SK-N-SH treated with all-trans-retinoic acid at 6 μM for 48 hours (cell line): ENCODE measurements at regions not wholly inside any gene's neighbourhood (a gene's known extent, or its start where the extent isn't known, plus 50 kb on each side); places are given as distances from the start of the nearest gene placed in this dataset.

Experiments used
- ATAC-seq: fragments of 200-7000 bp; cut with Tn5 transposase; 3 replicates; pipeline ENCODE4 v1.9.1; 2020; ENCODE audit warnings: mild to moderate bottlenecking, moderate library complexity
- ARNTL ChIP-seq: fragments of 450-650 bp; formaldehyde crosslinking; IDR thresholded peaks from 2 replicates; pipeline ENCODE4 v1.5.0; 2020; ENCODE audit warnings: low read depth, mild to moderate bottlenecking, moderate library complexity, borderline replicate concordance
- BACH2 ChIP-seq: fragments of 250-450 bp; sonication (Bioruptor Pico); IDR thresholded peaks from 2 replicates; pipeline ENCODE4 v1.9.0; 2021; ENCODE audit warnings: mild to moderate bottlenecking, borderline replicate concordance
- CSDC2 ChIP-seq: fragments of 250-450 bp; sonication (Bioruptor Pico); IDR thresholded peaks from 2 replicates; pipeline ENCODE4 v1.5.0; 2020; ENCODE audit warnings: mild to moderate bottlenecking, moderate library complexity
- CSRNP3 ChIP-seq: fragments of 250-450 bp; sonication (Bioruptor Pico); IDR thresholded peaks from 2 replicates; pipeline ENCODE4 v1.5.1; 2021; ENCODE audit warnings: mild to moderate bottlenecking, moderate library complexity
- ESRRG ChIP-seq: fragments of 250-450 bp; sonication (Bioruptor Pico); IDR thresholded peaks from 2 replicates; pipeline ENCODE4 v1.6.1; 2021; ENCODE audit warnings: mild to moderate bottlenecking
- GLIS3 ChIP-seq: fragments of 250-450 bp; sonication (Bioruptor Pico); IDR thresholded peaks from 2 replicates; pipeline ENCODE4 v1.5.0; 2020; ENCODE audit warnings: mild to moderate bottlenecking, moderate library complexity
- OSR1 ChIP-seq: fragments of 250-450 bp; sonication (Bioruptor Pico); IDR thresholded peaks from 2 replicates; pipeline ENCODE4 v1.8.0; 2022; ENCODE audit warnings: moderate library complexity, mild to moderate bottlenecking, inconsistent platforms
- PATZ1 ChIP-seq: fragments of 250-450 bp; sonication (Bioruptor Pico); IDR thresholded peaks from 2 replicates; pipeline ENCODE4 v1.8.0; 2020; ENCODE audit warnings: mild to moderate bottlenecking, moderate library complexity, borderline replicate concordance
- POU6F1 ChIP-seq: fragments of 250-450 bp; sonication (Bioruptor Pico); IDR thresholded peaks from 2 replicates; pipeline ENCODE4 v1.8.0; 2021; ENCODE audit warnings: low read depth, mild to moderate bottlenecking, moderate library complexity, borderline replicate concordance
- PPARA ChIP-seq: fragments of 250-450 bp; sonication (Bioruptor Pico); IDR thresholded peaks from 2 replicates; pipeline ENCODE4 v1.5.0; 2020; ENCODE audit warnings: mild to moderate bottlenecking, borderline replicate concordance
- RARB ChIP-seq: fragments of 250-450 bp; sonication (Bioruptor Pico); IDR thresholded peaks from 2 replicates; pipeline ENCODE4 v1.8.0; 2021; ENCODE audit warnings: mild to moderate bottlenecking, moderate library complexity
- SNAI2 ChIP-seq: fragments of 250-450 bp; sonication (Bioruptor Pico); IDR thresholded peaks from 2 replicates; pipeline ENCODE4 v1.5.0; 2020; ENCODE audit warnings: mild to moderate bottlenecking, moderate library complexity
- TCF4 ChIP-seq: fragments of 250-450 bp; sonication (Bioruptor Pico); IDR thresholded peaks from 2 replicates; pipeline ENCODE4 v1.8.0; 2021; ENCODE audit warnings: mild to moderate bottlenecking, moderate library complexity, borderline replicate concordance
- TOX ChIP-seq: fragments of 250-450 bp; sonication (Bioruptor Pico); IDR thresholded peaks from 2 replicates; pipeline ENCODE4 v1.8.0; 2021; ENCODE audit warnings: mild to moderate bottlenecking, moderate library complexity, borderline replicate concordance
- ZC3H10 ChIP-seq: fragments of 250-450 bp; sonication (Bioruptor Pico); IDR thresholded peaks from 2 replicates; pipeline ENCODE4 v1.5.1; 2021; ENCODE audit warnings: mild to moderate bottlenecking, moderate library complexity
- ZFP3 ChIP-seq: fragments of 250-450 bp; sonication (Bioruptor Pico); IDR thresholded peaks from 2 replicates; pipeline ENCODE4 v1.5.0; 2020; ENCODE audit warnings: mild to moderate bottlenecking, moderate library complexity
- ZFP30 ChIP-seq: fragments of 450-650 bp; formaldehyde crosslinking; IDR thresholded peaks from 2 replicates; pipeline ENCODE4 v1.5.0; 2022; ENCODE audit warnings: mild to moderate bottlenecking, moderate library complexity
- ZNF565 ChIP-seq: fragments of 450-650 bp; formaldehyde crosslinking; conservative IDR thresholded peaks from 2 replicates; pipeline ENCODE4 v1.5.0; 2020; ENCODE audit warnings: low read depth, mild to moderate bottlenecking, moderate library complexity
- ZNF70 ChIP-seq: fragments of 450-650 bp; formaldehyde crosslinking; IDR thresholded peaks from 2 replicates; pipeline ENCODE4 v1.5.0; 2020; ENCODE audit warnings: mild to moderate bottlenecking, moderate library complexity
- ZNF8 ChIP-seq: fragments of 450-650 bp; formaldehyde crosslinking; IDR thresholded peaks from 2 replicates; pipeline ENCODE4 v1.5.0; 2020; ENCODE audit warnings: mild to moderate bottlenecking, moderate library complexity
- TF ChIP-seq, protein P1 (sequence below): fragments of 250-450 bp; sonication (Bioruptor Pico); IDR thresholded peaks from 2 replicates; pipeline ENCODE4 v1.5.0; 2020; ENCODE audit warnings: mild to moderate bottlenecking, moderate library complexity

GRCh38 chr9:18052060-18052459, 421.9 kb upstream of the ADAMTSL1 start:
- ATAC-seq, result no peak
- TF ChIP-seq POU6F1 (CRISPR knock-in tag) (no peak), RARB (CRISPR knock-in tag) (no peak), OSR1 (CRISPR knock-in tag) (no peak), BACH2 (no peak), PATZ1 (CRISPR knock-in tag) (no peak), SNAI2 (no peak)

DNA sequence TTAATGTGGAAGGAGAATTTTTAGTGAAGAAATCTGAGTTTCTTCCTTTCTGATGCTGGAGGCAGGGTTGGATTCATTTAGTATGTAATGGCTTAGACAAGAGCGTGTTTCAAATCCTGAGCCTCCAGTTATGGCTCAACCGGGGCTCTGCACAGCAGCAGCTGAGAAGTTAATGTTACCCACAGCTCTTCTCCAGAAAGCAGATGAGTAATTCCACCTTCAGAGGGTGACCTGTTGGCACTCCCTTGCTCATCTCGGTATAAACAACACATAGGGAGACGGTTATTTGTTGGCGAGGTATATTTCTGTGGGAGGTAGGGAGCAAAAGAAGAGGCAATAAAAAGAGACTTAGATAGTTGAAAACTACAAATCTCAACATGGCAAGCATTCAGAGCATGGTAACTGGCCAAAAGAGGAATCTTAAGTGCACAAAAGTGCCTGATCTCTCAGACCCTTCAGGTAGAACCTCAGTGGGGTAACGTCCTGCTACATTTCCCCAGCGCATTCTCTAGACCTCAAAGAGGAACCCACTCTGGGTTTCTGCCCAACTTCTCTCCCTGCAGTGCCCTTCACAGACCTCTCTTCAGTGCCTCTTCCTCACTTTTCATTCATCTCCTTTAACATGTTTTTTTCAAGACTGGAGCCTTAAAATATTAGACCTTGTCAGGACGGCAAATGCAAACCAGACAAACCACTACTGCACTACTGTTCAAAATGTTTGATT, 417.5 kb upstream of the ADAMTSL1 start:
- TF ChIP-seq PPARA (no peak), SNAI2 (no peak), TOX (CRISPR knock-in tag) (no peak), GLIS3 (CRISPR knock-in tag) (no peak), ESRRG (CRISPR knock-in tag) (no peak), ZNF70 (CRISPR knock-in tag) (no peak), CSRNP3 (CRISPR knock-in tag) (no peak), POU6F1 (CRISPR knock-in tag) (no peak), OSR1 (CRISPR knock-in tag) (no peak), ZC3H10 (CRISPR knock-in tag) (no peak), ARNTL (CRISPR knock-in tag) (no peak), ZFP30 (CRISPR knock-in tag) (no peak), TCF4 (CRISPR knock-in tag) (no peak), ZNF565 (CRISPR knock-in tag) (no peak)
- TF ChIP-seq, protein P1, sequence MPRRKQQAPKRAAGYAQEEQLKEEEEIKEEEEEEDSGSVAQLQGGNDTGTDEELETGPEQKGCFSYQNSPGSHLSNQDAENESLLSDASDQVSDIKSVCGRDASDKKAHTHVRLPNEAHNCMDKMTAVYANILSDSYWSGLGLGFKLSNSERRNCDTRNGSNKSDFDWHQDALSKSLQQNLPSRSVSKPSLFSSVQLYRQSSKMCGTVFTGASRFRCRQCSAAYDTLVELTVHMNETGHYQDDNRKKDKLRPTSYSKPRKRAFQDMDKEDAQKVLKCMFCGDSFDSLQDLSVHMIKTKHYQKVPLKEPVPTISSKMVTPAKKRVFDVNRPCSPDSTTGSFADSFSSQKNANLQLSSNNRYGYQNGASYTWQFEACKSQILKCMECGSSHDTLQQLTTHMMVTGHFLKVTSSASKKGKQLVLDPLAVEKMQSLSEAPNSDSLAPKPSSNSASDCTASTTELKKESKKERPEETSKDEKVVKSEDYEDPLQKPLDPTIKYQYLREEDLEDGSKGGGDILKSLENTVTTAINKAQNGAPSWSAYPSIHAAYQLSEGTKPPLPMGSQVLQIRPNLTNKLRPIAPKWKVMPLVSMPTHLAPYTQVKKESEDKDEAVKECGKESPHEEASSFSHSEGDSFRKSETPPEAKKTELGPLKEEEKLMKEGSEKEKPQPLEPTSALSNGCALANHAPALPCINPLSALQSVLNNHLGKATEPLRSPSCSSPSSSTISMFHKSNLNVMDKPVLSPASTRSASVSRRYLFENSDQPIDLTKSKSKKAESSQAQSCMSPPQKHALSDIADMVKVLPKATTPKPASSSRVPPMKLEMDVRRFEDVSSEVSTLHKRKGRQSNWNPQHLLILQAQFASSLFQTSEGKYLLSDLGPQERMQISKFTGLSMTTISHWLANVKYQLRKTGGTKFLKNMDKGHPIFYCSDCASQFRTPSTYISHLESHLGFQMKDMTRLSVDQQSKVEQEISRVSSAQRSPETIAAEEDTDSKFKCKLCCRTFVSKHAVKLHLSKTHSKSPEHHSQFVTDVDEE (CRISPR knock-in tag), result no peak
- no peak for ATAC-seq

GRCh38 chr9:18056993-18057369, 417.0 kb upstream of the ADAMTSL1 start:
- no peak for ATAC-seq
- TF ChIP-seq ZFP30 (CRISPR knock-in tag), result no peak
- TF ChIP-seq ZNF8, result no peak
- no peak for TF ChIP-seq ZFP3 (CRISPR knock-in tag)
- no peak for TF ChIP-seq CSDC2
- no peak for TF ChIP-seq ESRRG (CRISPR knock-in tag)
- TF ChIP-seq ZC3H10 (CRISPR knock-in tag), result no peak
- no peak for TF ChIP-seq RARB (CRISPR knock-in tag)
- TF ChIP-seq SNAI2, result no peak
- no peak for TF ChIP-seq CSRNP3 (CRISPR knock-in tag)
- no peak for TF ChIP-seq ARNTL (CRISPR knock-in tag)
- TF ChIP-seq OSR1 (CRISPR knock-in tag), result no peak
- TF ChIP-seq GLIS3 (CRISPR knock-in tag), result no peak
